ENCODE measurements at regions not wholly inside any gene's neighbourhood (a gene's known extent, or its start where the extent isn't known, plus 50 kb on each side); places are given as distances from the start of the nearest gene placed in this dataset.

GRCh38 chr6:37570482-37571133, 70.9 kb upstream of the CCDC167 start:
- Histone ChIP-seq H3K27me3 (ENCODE audit: low read length) (no peaks in the 10 kb centered on the region), H3K4me2 (ENCODE audit: low read length) (no peak overlapping the region), H3K9ac (ENCODE audit: low read length) (no peak overlapping the region), H3K4me3 (ENCODE audit: low read length) (no peak overlapping the region), H3K36me3 (ENCODE audit: low read depth, low read length) (no peaks in the 10 kb centered on the region), H3K4me1 (ENCODE audit: insufficient read depth, low read length) (peaks cover 2% of the 10 kb centered on the region; the same call in 1 of the 2 replicates), H3K27ac (ENCODE audit: low read length) (no peak overlapping the region), H3K9me2 (replicated peaks; ENCODE audit: low read length) (no peaks in the 10 kb centered on the region), H3F3A (ENCODE audit: low read length, unreplicated experiment) (no peaks in the 10 kb centered on the region), H4K20me1 (ENCODE audit: low read length) (no peaks in the 10 kb centered on the region), H2AFZ (ENCODE audit: low read length) (no peak overlapping the region), H3K9me3 (ENCODE audit: low read length) (no peaks in the 10 kb centered on the region), H3K79me2 (ENCODE audit: low read length) (no peaks in the 10 kb centered on the region)
- BruUV-seq (replicated peaks) = no TSS peak
- POLR2A ChIA-PET (ENCODE audit: unreplicated experiment) = no interaction called here
- CTCF ChIA-PET = no interaction called here
- ATAC-seq (no peak), DNase-seq (no peak)
- TF ChIP-seq EZH2phosphoT487 (IDR thresholded peaks at IDR 0.05; ENCODE audit: borderline replicate concordance, low read length) (no peak), EZH2 (IDR thresholded peaks at IDR 0.05; ENCODE audit: low read length, unreplicated experiment) (no peak), CTCF (conservative IDR thresholded peaks at IDR 0.05; ENCODE audit: low read depth, low read length) (no peak)
- intact Hi-C loops (cut with micrococcal nuclease) = loop anchor here (10.0 kb wide), 1 partner anchor 124 kb away; the partner anchor contains the start of gene MDGA1

- no peaks in the 10 kb centered on the region for H3K27me3 ChIP-seq (ENCODE audit: low read length)
- TF ChIP-seq EZH2phosphoT487 (IDR thresholded peaks at IDR 0.05; ENCODE audit: borderline replicate concordance, low read length) = no peak
- TF ChIP-seq CTCF (conservative IDR thresholded peaks at IDR 0.05; ENCODE audit: low read depth, low read length) = no peak
- TF ChIP-seq EZH2 (IDR thresholded peaks at IDR 0.05; ENCODE audit: low read length, unreplicated experiment) = no peak
- H3K79me2 ChIP-seq (ENCODE audit: low read length) = no peaks in the 10 kb centered on the region
- BruUV-seq (replicated peaks) = no TSS peak
- POLR2A ChIA-PET (ENCODE audit: unreplicated experiment) = no interaction called here
- H3K4me1 ChIP-seq (ENCODE audit: insufficient read depth, low read length) = no peaks in the 10 kb centered on the region
- no peaks in the 10 kb centered on the region for H3K9me3 ChIP-seq (ENCODE audit: low read length)
- no peak overlapping the region for H3K27ac ChIP-seq (ENCODE audit: low read length)
- no peak overlapping the region for H3K4me2 ChIP-seq (ENCODE audit: low read length)
- intact Hi-C loops (cut with micrococcal nuclease) = loop anchor here (5.0 to 10.0 kb wide), 2 partner anchors 88 to 125 kb away; partner anchors contain the start of gene MDGA1
- ATAC-seq (no peak), DNase-seq (no peak)
- H2AFZ ChIP-seq (ENCODE audit: low read length) = no peak overlapping the region
- no peak overlapping the region for H3K4me3 ChIP-seq (ENCODE audit: low read length)
- no peaks in the 10 kb centered on the region for H3K36me3 ChIP-seq (ENCODE audit: low read depth, low read length)
- CTCF ChIA-PET = no interaction called here
- no peak overlapping the region for H3K9ac ChIP-seq (ENCODE audit: low read length)
- no peaks in the 10 kb centered on the region for H3K9me2 ChIP-seq (replicated peaks; ENCODE audit: low read length)
- no peaks in the 10 kb centered on the region for H4K20me1 ChIP-seq (ENCODE audit: low read length)
- H3F3A ChIP-seq (ENCODE audit: low read length, unreplicated experiment) = no peaks in the 10 kb centered on the region
Observed at GRCh38 chr6:37569743-37570481, 70.2 kb upstream of the CCDC167 start.

GRCh38 chr6:37569317-37569716, 69.6 kb upstream of the CCDC167 start:
- no peak overlapping the region for H3K4me3 ChIP-seq (ENCODE audit: low read length)
- no peaks in the 10 kb centered on the region for H3K4me1 ChIP-seq (ENCODE audit: insufficient read depth, low read length)
- no peaks in the 10 kb centered on the region for H4K20me1 ChIP-seq (ENCODE audit: low read length)
- no TSS peak for BruUV-seq (replicated peaks)
- intact Hi-C loops (cut with micrococcal nuclease) = loop anchor here (5.0 kb wide), 1 partner anchor 87 kb away; no protein-coding TSS in a partner anchor
- TF ChIP-seq EZH2phosphoT487 (IDR thresholded peaks at IDR 0.05; ENCODE audit: borderline replicate concordance, low read length) = no peak
- TF ChIP-seq CTCF (conservative IDR thresholded peaks at IDR 0.05; ENCODE audit: low read depth, low read length) = no peak
- TF ChIP-seq EZH2 (IDR thresholded peaks at IDR 0.05; ENCODE audit: low read length, unreplicated experiment) = no peak
- CTCF ChIA-PET = no interaction called here
- no peak for DNase-seq
- no peaks in the 10 kb centered on the region for H3K27me3 ChIP-seq (ENCODE audit: low read length)
- no peak overlapping the region for H3K9ac ChIP-seq (ENCODE audit: low read length)
- no peaks in the 10 kb centered on the region for H3F3A ChIP-seq (ENCODE audit: low read length, unreplicated experiment)
- no peaks in the 10 kb centered on the region for H3K9me3 ChIP-seq (ENCODE audit: low read length)
- no peaks in the 10 kb centered on the region for H3K36me3 ChIP-seq (ENCODE audit: low read depth, low read length)
- H3K27ac ChIP-seq (ENCODE audit: low read length) = no peak overlapping the region
- H3K79me2 ChIP-seq (ENCODE audit: low read length) = no peaks in the 10 kb centered on the region
- no peak overlapping the region for H3K4me2 ChIP-seq (ENCODE audit: low read length)
- no peak for ATAC-seq
- H3K9me2 ChIP-seq (replicated peaks; ENCODE audit: low read length) = no peaks in the 10 kb centered on the region
- no peak overlapping the region for H2AFZ ChIP-seq (ENCODE audit: low read length)
- POLR2A ChIA-PET (ENCODE audit: unreplicated experiment) = no interaction called here
